Endothelial cell of umbilical vein (primary cell): ENCODE measurements at regions not wholly inside any gene's neighbourhood (a gene's known extent, or its start where the extent isn't known, plus 50 kb on each side); places are given as distances from the start of the nearest gene placed in this dataset.

Experiments used
- BruUV-seq: library from RNA; stranded (reverse); fragments of 400-500 nt; replicated peaks from 2 replicates; lab custom pipeline; 2021; lab: Mats Ljungman, UMichigan
- CTCF ChIA-PET: fragments of 300-600, 350-600 bp; sonication (Branson Sonifier 250); formaldehyde crosslinking; loops from one replicate; lab custom pipeline; 2021; ENCODE audit warnings: antibody characterized with exemption, inconsistent platforms; lab: Charles Lee
- POLR2A ChIA-PET: fragments of 300-600, 350-600 bp; sonication (Branson Sonifier 250); formaldehyde crosslinking; loops from one replicate; lab custom pipeline; 2021; ENCODE audit warnings: antibody characterized with exemption, inconsistent platforms; lab: Charles Lee
- DNase-seq: peaks from one replicate; pipeline ENCODE4 v3.0.0-alpha.2; 2011; ENCODE audit warnings: low read depth, low spot score
- FAIRE-seq: peaks from 2 replicates; lab custom pipeline; 2011; peaks lifted over from hg19 to GRCh38; lab: Jason Lieb, UNC
- H2AFZ ChIP-seq: 2 replicates; pipeline ENCODE4 v1.6.0; 2012; ENCODE audit warnings: low read depth, low read length, control low read depth, inconsistent platforms
- H3K27ac ChIP-seq: 2 replicates; pipeline ENCODE4 v1.5.1; 2011; ENCODE audit warnings: low read depth, mild to moderate bottlenecking, control low read depth, low read length, moderate library complexity; ENCODE audit not compliant: insufficient read depth
- H3K27me3 ChIP-seq, 2 experiments: 2 replicates each; pipeline versions ENCODE4 v1.6.0 to v1.6.1; 2011; ENCODE audit warnings: low read length in 2 of 2, mixed read lengths in 1 of 2; ENCODE audit not compliant: control insufficient read depth in 2 of 2, insufficient read depth in 2 of 2
- H3K36me3 ChIP-seq, 2 experiments: 2 replicates in 1 of 2; 3 replicates in 1 of 2; pipeline ENCODE4 v1.5.1; 2011; ENCODE audit warnings: low read length in 2 of 2, mild to moderate bottlenecking in 1 of 2, moderate library complexity in 1 of 2; ENCODE audit not compliant: control insufficient read depth in 2 of 2, insufficient read depth in 2 of 2; ENCODE audit errors: extremely low read depth in 1 of 2
- H3K4me1 ChIP-seq: 3 replicates; pipeline ENCODE4 v1.5.1; 2011; ENCODE audit warnings: mild to moderate bottlenecking, low read length; ENCODE audit not compliant: control insufficient read depth, insufficient read depth; ENCODE audit errors: extremely low read depth
- H3K4me2 ChIP-seq: 2 replicates; pipeline ENCODE4 v1.6.1; 2011; ENCODE audit warnings: low read length, control low read depth, mixed read lengths; ENCODE audit not compliant: insufficient read depth
- H3K4me3 ChIP-seq, 3 experiments: fragments of 200-600 bp in 1 of 3; sonication (generic), shearing (Covaris generic) in 1 of 3; replicated peaks in 1 of 3; 2 replicates each; pipeline ENCODE4 v1.5.1; 2011 to 2016; ENCODE audit warnings: control low read depth in 3 of 3, low read length in 3 of 3, mild to moderate bottlenecking in 2 of 3, inconsistent platforms in 1 of 3, low read depth in 1 of 3, moderate library complexity in 1 of 3; ENCODE audit not compliant: insufficient read depth in 1 of 3
- H3K79me2 ChIP-seq: 2 replicates; pipeline ENCODE4 v1.6.0; 2012; ENCODE audit warnings: low read length, inconsistent platforms; ENCODE audit not compliant: control insufficient read depth, insufficient read depth
- H3K9ac ChIP-seq: replicated peaks from 2 replicates; pipeline ENCODE3; 2011; ENCODE audit warnings: low read length, control low read depth; ENCODE audit not compliant: insufficient read depth; ENCODE audit errors: extremely low read depth
- H3K9me1 ChIP-seq: replicated peaks from 3 replicates; pipeline ENCODE4 v1.6.0; 2011; ENCODE audit warnings: mild to moderate bottlenecking, low read length; ENCODE audit not compliant: control insufficient read depth, insufficient read depth; ENCODE audit errors: extremely low read depth
- H3K9me3 ChIP-seq: replicated peaks from 2 replicates; pipeline ENCODE4 v1.5.1; 2012; ENCODE audit warnings: low read length, inconsistent platforms; ENCODE audit not compliant: control insufficient read depth, insufficient read depth
- H4K20me1 ChIP-seq: replicated peaks from 2 replicates; pipeline ENCODE3; 2011; ENCODE audit warnings: mild to moderate bottlenecking, low read length; ENCODE audit not compliant: control insufficient read depth, insufficient read depth; ENCODE audit errors: extremely low read depth
- EZH2 ChIP-seq: IDR thresholded peaks from 2 replicates; pipeline ENCODE4 v1.6.1; 2012; ENCODE audit warnings: borderline replicate concordance, low read depth, mild to moderate bottlenecking, moderate library complexity, low read length, inconsistent platforms; ENCODE audit not compliant: severe bottlenecking
- FOS ChIP-seq: IDR thresholded peaks from 2 replicates; pipeline ENCODE4 v1.6.1; 2011; ENCODE audit warnings: mild to moderate bottlenecking, low read length, moderate library complexity, borderline replicate concordance; ENCODE audit not compliant: insufficient read depth
- GATA2 ChIP-seq: IDR thresholded peaks from 2 replicates; pipeline ENCODE4 v1.7.0; 2011; ENCODE audit warnings: low read depth, mild to moderate bottlenecking, moderate library complexity, mixed read lengths, low read length; ENCODE audit not compliant: insufficient read length, insufficient read depth
- JUN ChIP-seq: IDR thresholded peaks from 2 replicates; pipeline ENCODE4 v1.6.1; 2011; ENCODE audit warnings: borderline replicate concordance, low read depth; ENCODE audit not compliant: insufficient read length, insufficient read depth
- MYC ChIP-seq: IDR thresholded peaks from one replicate; pipeline ENCODE4 v1.6.1; 2011; ENCODE audit warnings: mild to moderate bottlenecking, low read depth, low read length
- POLR2A ChIP-seq: IDR thresholded peaks from 2 replicates; pipeline ENCODE4 v1.6.1; 2012; ENCODE audit warnings: low read depth, mild to moderate bottlenecking, control low read depth, low read length
- POLR2AphosphoS5 ChIP-seq: IDR thresholded peaks from 2 replicates; pipeline ENCODE4 v1.6.1; 2012; ENCODE audit warnings: low read depth, mild to moderate bottlenecking, control low read depth, low read length, moderate library complexity; ENCODE audit not compliant: insufficient read depth
- dilution Hi-C: fragments of 300-500 bp; cut with MboI; formaldehyde crosslinking; loops from one replicate; pipeline ENCODE4 v1.15.0; 2019; ENCODE audit warnings: low sequenced_read_pairs; ENCODE audit not compliant: extremely low pct_ligation_motif_present
- intact Hi-C: fragments of 100-400 bp; cut with micrococcal nuclease; formaldehyde crosslinking; loops from one replicate; pipeline ENCODE4 v1.10.0; 2022
- TF ChIP-seq, protein P1 (sequence below), 2 donors: IDR thresholded peaks; 1 replicate in 1 of 2; 2 replicates in 1 of 2; pipeline ENCODE4 v1.5.1; 2011; ENCODE audit warnings: low read length in 2 of 2, mild to moderate bottlenecking in 2 of 2, moderate library complexity in 2 of 2, control low read depth in 1 of 2, inconsistent platforms in 1 of 2, low read depth in 1 of 2; ENCODE audit not compliant: insufficient read depth in 1 of 2; ENCODE audit errors: extremely low read depth in 1 of 2
- TF ChIP-seq, protein P2 (sequence below): IDR thresholded peaks from 2 replicates; pipeline ENCODE4 v1.6.1; 2011; ENCODE audit not compliant: insufficient read depth, insufficient read length

DNA sequence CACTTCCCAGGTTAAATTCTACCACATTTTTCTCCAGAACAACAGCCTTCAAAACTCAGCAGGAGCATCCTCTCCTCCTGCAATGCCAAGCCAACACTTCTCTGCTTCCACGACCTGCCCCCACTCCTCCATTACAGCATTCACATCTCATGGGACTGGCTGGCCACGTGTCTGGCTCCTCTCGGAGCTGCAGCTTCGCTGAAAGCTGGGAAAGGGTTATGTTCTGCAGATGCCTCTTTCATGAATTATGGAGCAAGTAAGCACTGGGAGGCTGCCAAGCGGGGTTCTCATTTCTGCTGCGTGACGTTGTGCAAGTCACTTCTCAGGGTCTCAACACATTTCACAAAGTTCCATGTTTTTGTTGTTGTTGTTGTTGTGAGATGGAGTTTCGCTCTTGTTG lies 142.2 kb upstream of the RFLNA start:
- Histone ChIP-seq H2AFZ (no peak overlapping the region), H3K27ac (no peak overlapping the region), H3K36me3 (no peaks in the 10 kb centered on the region), H3K9me3 (no peaks in the 10 kb centered on the region), H3K9ac (no peak overlapping the region), H3K4me2 (no peak overlapping the region), H3K79me2 (no peaks in the 10 kb centered on the region), H3K4me1 (no peaks in the 10 kb centered on the region), H3K27me3 (no peaks in the 10 kb centered on the region), H4K20me1 (no peaks in the 10 kb centered on the region), H3K9me1 (no peaks in the 10 kb centered on the region), H3K4me3 (no peak overlapping the region)
- FAIRE-seq (no peak), DNase-seq (no peak)
- intact Hi-C loops (no loop called here), dilution Hi-C loops (no loop called here)
- ChIA-PET CTCF (no interaction called here), POLR2A (no interaction called here)
- no TSS peak for BruUV-seq
- no peak for TF ChIP-seq EZH2
- TF ChIP-seq, protein P1, sequence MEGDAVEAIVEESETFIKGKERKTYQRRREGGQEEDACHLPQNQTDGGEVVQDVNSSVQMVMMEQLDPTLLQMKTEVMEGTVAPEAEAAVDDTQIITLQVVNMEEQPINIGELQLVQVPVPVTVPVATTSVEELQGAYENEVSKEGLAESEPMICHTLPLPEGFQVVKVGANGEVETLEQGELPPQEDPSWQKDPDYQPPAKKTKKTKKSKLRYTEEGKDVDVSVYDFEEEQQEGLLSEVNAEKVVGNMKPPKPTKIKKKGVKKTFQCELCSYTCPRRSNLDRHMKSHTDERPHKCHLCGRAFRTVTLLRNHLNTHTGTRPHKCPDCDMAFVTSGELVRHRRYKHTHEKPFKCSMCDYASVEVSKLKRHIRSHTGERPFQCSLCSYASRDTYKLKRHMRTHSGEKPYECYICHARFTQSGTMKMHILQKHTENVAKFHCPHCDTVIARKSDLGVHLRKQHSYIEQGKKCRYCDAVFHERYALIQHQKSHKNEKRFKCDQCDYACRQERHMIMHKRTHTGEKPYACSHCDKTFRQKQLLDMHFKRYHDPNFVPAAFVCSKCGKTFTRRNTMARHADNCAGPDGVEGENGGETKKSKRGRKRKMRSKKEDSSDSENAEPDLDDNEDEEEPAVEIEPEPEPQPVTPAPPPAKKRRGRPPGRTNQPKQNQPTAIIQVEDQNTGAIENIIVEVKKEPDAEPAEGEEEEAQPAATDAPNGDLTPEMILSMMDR (IDR thresholded peaks at IDR 0.05; ENCODE audit: extremely low read depth in 1 of 2, insufficient read depth in 1 of 2, low read depth in 1 of 2, low read length in 2 of 2): no peak
- no peak for TF ChIP-seq MYC
- no peak for TF ChIP-seq POLR2AphosphoS5
- TF ChIP-seq JUN: no peak
- no peak for TF ChIP-seq FOS
- TF ChIP-seq, protein P2, sequence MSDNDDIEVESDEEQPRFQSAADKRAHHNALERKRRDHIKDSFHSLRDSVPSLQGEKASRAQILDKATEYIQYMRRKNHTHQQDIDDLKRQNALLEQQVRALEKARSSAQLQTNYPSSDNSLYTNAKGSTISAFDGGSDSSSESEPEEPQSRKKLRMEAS: no peak
- no peak for TF ChIP-seq GATA2
- TF ChIP-seq POLR2A: no peak
